Keratinocyte (primary cell): ENCODE measurements at regions not wholly inside any gene's neighbourhood (a gene's known extent, or its start where the extent isn't known, plus 50 kb on each side); places are given as distances from the start of the nearest gene placed in this dataset.

Experiments used
- DNase-seq: peaks from one replicate; pipeline ENCODE4 v3.0.0-alpha.2; 2011; ENCODE audit warnings: low read depth, missing footprints, low spot score
- FAIRE-seq: peaks from 2 replicates; lab custom pipeline; 2011; peaks lifted over from hg19 to GRCh38; lab: Jason Lieb, UNC
- H2AFZ ChIP-seq: 2 replicates; pipeline ENCODE4 v1.6.0; 2012; ENCODE audit warnings: low read length, control low read depth, inconsistent platforms; ENCODE audit not compliant: control insufficient read depth
- H3K27ac ChIP-seq: 2 replicates; pipeline ENCODE4 v1.5.1; 2011; ENCODE audit warnings: low read length; ENCODE audit not compliant: control insufficient read depth, insufficient read depth
- H3K27me3 ChIP-seq: 3 replicates; pipeline ENCODE4 v1.6.0; 2011; ENCODE audit warnings: low read length; ENCODE audit not compliant: control insufficient read depth, insufficient read depth; ENCODE audit errors: extremely low read depth
- H3K36me3 ChIP-seq, 2 experiments: 2 replicates in 1 of 2; 3 replicates in 1 of 2; pipeline ENCODE4 v1.5.1; 2011; ENCODE audit warnings: low read length in 2 of 2, mild to moderate bottlenecking in 1 of 2; ENCODE audit not compliant: control insufficient read depth in 2 of 2, insufficient read depth in 2 of 2; ENCODE audit errors: extremely low read depth in 1 of 2
- H3K4me1 ChIP-seq: 3 replicates; pipeline ENCODE4 v1.5.1; 2011; ENCODE audit warnings: low read length; ENCODE audit not compliant: control insufficient read depth, insufficient read depth; ENCODE audit errors: extremely low read depth
- H3K4me2 ChIP-seq: 3 replicates; pipeline ENCODE4 v1.6.0; 2011; ENCODE audit warnings: low read depth, low read length; ENCODE audit not compliant: control insufficient read depth, insufficient read depth; ENCODE audit errors: extremely low read depth
- H3K4me3 ChIP-seq, 3 experiments: fragments of 200-600 bp in 1 of 3; sonication (generic) in 1 of 3; 2 replicates in 2 of 3; 3 replicates in 1 of 3; pipeline ENCODE4 v1.5.1; 2011 to 2016; ENCODE audit warnings: low read length in 3 of 3, mild to moderate bottlenecking in 3 of 3, control low read depth in 2 of 3, inconsistent platforms in 1 of 3, low read depth in 1 of 3, mixed read lengths in 1 of 3, mixed run types in 1 of 3, moderate library complexity in 1 of 3; ENCODE audit not compliant: control insufficient read depth in 2 of 3, insufficient read depth in 2 of 3; ENCODE audit errors: extremely low read depth in 1 of 3
- H3K79me2 ChIP-seq: 2 replicates; pipeline ENCODE4 v1.6.0; 2012; ENCODE audit warnings: low read length; ENCODE audit not compliant: control insufficient read depth, insufficient read depth
- H3K9ac ChIP-seq: 3 replicates; pipeline ENCODE4 v1.6.0; 2011; ENCODE audit warnings: low read length; ENCODE audit not compliant: control insufficient read depth, insufficient read depth; ENCODE audit errors: extremely low read depth
- H3K9me1 ChIP-seq: 3 replicates; pipeline ENCODE4 v1.6.0; 2011; ENCODE audit warnings: low read length; ENCODE audit not compliant: control insufficient read depth, insufficient read depth; ENCODE audit errors: extremely low read depth
- H3K9me3 ChIP-seq: 2 replicates; pipeline ENCODE4 v1.5.1; 2012; ENCODE audit warnings: low read depth, low read length; ENCODE audit not compliant: control insufficient read depth
- H4K20me1 ChIP-seq: 3 replicates; pipeline ENCODE4 v1.6.0; 2011; ENCODE audit warnings: low read length; ENCODE audit not compliant: control insufficient read depth, insufficient read depth; ENCODE audit errors: extremely low read depth
- CTCF ChIP-seq, 3 experiments: IDR thresholded peaks in 1 of 3; conservative IDR thresholded peaks in 1 of 3; optimal IDR thresholded peaks in 1 of 3; 2 replicates in 2 of 3; 3 replicates in 1 of 3; pipeline versions ENCODE3 to v1.5.1; 2011; ENCODE audit warnings: low read length in 3 of 3, mild to moderate bottlenecking in 3 of 3, moderate library complexity in 2 of 3, control low read depth in 1 of 3, inconsistent platforms in 1 of 3; ENCODE audit not compliant: insufficient read depth in 2 of 3; ENCODE audit errors: extremely low read depth in 1 of 3
- EZH2 ChIP-seq: IDR thresholded peaks from one replicate; pipeline ENCODE4 v1.6.1; 2012; ENCODE audit warnings: inconsistent platforms, mild to moderate bottlenecking, low read length, moderate library complexity
- dilution Hi-C: fragments of 300-500 bp; cut with MboI; formaldehyde crosslinking; loops from one replicate; pipeline ENCODE4 v1.7.0; 2020; ENCODE audit warnings: low sequenced_read_pairs; ENCODE audit not compliant: extremely low pct_ligation_motif_present

- dilution Hi-C loops: no loop called here
- FAIRE-seq (no peak), DNase-seq (no peak)
- H3K4me1 ChIP-seq: peaks cover 15% of the 10 kb centered on the region
- H3K27me3 ChIP-seq: no peaks in the 10 kb centered on the region
- no peak for TF ChIP-seq EZH2
- no peak for TF ChIP-seq CTCF (optimal IDR thresholded peaks at IDR 0.05 in 1 of 3, IDR thresholded peaks at IDR 0.05 in 1 of 3, conservative IDR thresholded peaks at IDR 0.05 in 1 of 3; ENCODE audit: extremely low read depth in 1 of 3, insufficient read depth in 2 of 3, low read length in 3 of 3)
- no peak overlapping the region for H3K4me2 ChIP-seq
- no peaks in the 10 kb centered on the region for H3K9me1 ChIP-seq
- H3K36me3 ChIP-seq: no peaks in the 10 kb centered on the region
- no peaks in the 10 kb centered on the region for H3K9me3 ChIP-seq
- no peak overlapping the region for H3K27ac ChIP-seq
- no peak overlapping the region for H3K4me3 ChIP-seq
- H2AFZ ChIP-seq: no peak overlapping the region
- H3K79me2 ChIP-seq: no peaks in the 10 kb centered on the region
- H4K20me1 ChIP-seq: no peaks in the 10 kb centered on the region
- no peak overlapping the region for H3K9ac ChIP-seq
Observed at GRCh38 chr2:147098940-147099339, 745.9 kb upstream of the ACVR2A start.

GRCh38 chr2:147097747-147098146 is 747.1 kb upstream of the ACVR2A start:
- Histone ChIP-seq H3K9ac (no peak overlapping the region), H3K27me3 (no peaks in the 10 kb centered on the region), H3K79me2 (no peaks in the 10 kb centered on the region), H3K27ac (no peak overlapping the region), H3K9me1 (no peaks in the 10 kb centered on the region), H3K36me3 (no peaks in the 10 kb centered on the region), H3K4me2 (no peak overlapping the region), H3K9me3 (no peaks in the 10 kb centered on the region), H3K4me1 (peaks cover 15% of the 10 kb centered on the region), H3K4me3 (no peak overlapping the region), H2AFZ (no peak overlapping the region), H4K20me1 (no peaks in the 10 kb centered on the region)
- DNase-seq: no peak
- TF ChIP-seq CTCF (optimal IDR thresholded peaks at IDR 0.05 in 1 of 3, IDR thresholded peaks at IDR 0.05 in 1 of 3, conservative IDR thresholded peaks at IDR 0.05 in 1 of 3; ENCODE audit: extremely low read depth in 1 of 3, insufficient read depth in 2 of 3, low read length in 3 of 3) (no peak), EZH2 (no peak)
- FAIRE-seq: no peak
- dilution Hi-C loops: no loop called here
